Caco-2 (cell line): ENCODE measurements at regions not wholly inside any gene's neighbourhood (a gene's known extent, or its start where the extent isn't known, plus 50 kb on each side); places are given as distances from the start of the nearest gene placed in this dataset.

Source experiments
- BruUV-seq: library from RNA; stranded (reverse); fragments of 400-500 nt; replicated peaks from 2 replicates; lab custom pipeline; 2021; lab: Mats Ljungman, UMichigan
- CTCF ChIA-PET: fragments of 300-600 bp; sonication (Branson Sonifier 250); formaldehyde crosslinking; loops from one replicate; lab custom pipeline; 2022; ENCODE audit warnings: antibody characterized with exemption; lab: Charles Lee
- POLR2A ChIA-PET: fragments of 300-600 bp; sonication (Branson Sonifier 250); formaldehyde crosslinking; loops from one replicate; lab custom pipeline; 2022; ENCODE audit warnings: antibody characterized with exemption; lab: Charles Lee
- DNase-seq, 2 experiments: peaks; one replicate each; pipeline versions ENCODE4 v3.0.0 to v3.0.0-alpha.2; 2020 to 2022
- H3K27me3 ChIP-seq: replicated peaks from 2 replicates; pipeline ENCODE4 v1.6.0; 2011; ENCODE audit warnings: low read length; ENCODE audit not compliant: control insufficient read depth, insufficient read depth
- H3K36me3 ChIP-seq: 2 replicates; pipeline ENCODE4 v1.5.1; 2011; ENCODE audit warnings: low read length; ENCODE audit not compliant: control insufficient read depth, insufficient read depth
- H3K4me1 ChIP-seq: fragments of 250-450 bp; sonication (Bioruptor Pico); 2 replicates; pipeline ENCODE4 v1.5.1; 2020; ENCODE audit warnings: mild to moderate bottlenecking
- H3K4me3 ChIP-seq: 2 replicates; pipeline ENCODE4 v1.5.1; 2011; ENCODE audit warnings: low read depth, mild to moderate bottlenecking, control low read depth, low read length
- H3K9me3 ChIP-seq: fragments of 250-450 bp; sonication (Bioruptor Pico); 2 replicates; pipeline ENCODE4 v1.5.1; 2020; ENCODE audit warnings: mild to moderate bottlenecking, moderate library complexity
- H3K27ac Mint-ChIP-seq: one replicate; pipeline ENCODE4 v1.8.0; 2022; ENCODE audit warnings: mixed read lengths; ENCODE audit not compliant: unreplicated experiment
- H3K27me3 Mint-ChIP-seq: one replicate; pipeline ENCODE4 v1.8.0; 2022; ENCODE audit warnings: mixed read lengths; ENCODE audit not compliant: insufficient read depth, unreplicated experiment
- H3K36me3 Mint-ChIP-seq: one replicate; pipeline ENCODE4 v1.8.0; 2022; ENCODE audit warnings: mild to moderate bottlenecking, mixed read lengths; ENCODE audit not compliant: insufficient read depth, unreplicated experiment
- H3K4me1 Mint-ChIP-seq: one replicate; pipeline ENCODE4 v1.8.0; 2022; ENCODE audit warnings: low read depth, mixed read lengths; ENCODE audit not compliant: unreplicated experiment
- H3K4me3 Mint-ChIP-seq: one replicate; pipeline ENCODE4 v1.8.0; 2022; ENCODE audit warnings: mild to moderate bottlenecking, moderate library complexity, mixed read lengths; ENCODE audit not compliant: unreplicated experiment
- H3K9me3 Mint-ChIP-seq: one replicate; pipeline ENCODE4 v1.8.0; 2022; ENCODE audit warnings: mixed read lengths; ENCODE audit not compliant: unreplicated experiment
- CTCF ChIP-seq, 2 experiments: fragments of 200-600 bp in 1 of 2; IDR thresholded peaks; 1 replicate in 1 of 2; 2 replicates in 1 of 2; pipeline versions ENCODE4 v1.5.1 to v1.8.0; 2011 to 2022; ENCODE audit warnings: antibody characterized with exemption in 1 of 2, control low read depth in 1 of 2, inconsistent platforms in 1 of 2, low read depth in 1 of 2, low read length in 1 of 2, mild to moderate bottlenecking in 1 of 2, moderate library complexity in 1 of 2; ENCODE audit not compliant: insufficient read depth in 1 of 2, severe bottlenecking in 1 of 2, unreplicated experiment in 1 of 2
- intact Hi-C: fragments of 100-400 bp; cut with micrococcal nuclease; formaldehyde crosslinking; loops from one replicate; pipeline ENCODE4 v1.10.0; 2022; ENCODE audit not compliant: unreplicated experiment

- intact Hi-C loops: no loop called here
- H3K27ac Mint-ChIP-seq: no peak overlapping the region
- BruUV-seq: no TSS peak
- Histone ChIP-seq H3K9me3 (no peaks in the 10 kb centered on the region), H3K36me3 (no peaks in the 10 kb centered on the region), H3K27me3 (no peaks in the 10 kb centered on the region), H3K4me1 (no peaks in the 10 kb centered on the region; the same call in 1 of the 2 replicates), H3K4me3 (no peak overlapping the region)
- no peak overlapping the region for H3K4me3 Mint-ChIP-seq
- H3K9me3 Mint-ChIP-seq: peaks cover 9% of the 10 kb centered on the region
- H3K4me1 Mint-ChIP-seq: peaks cover 6% of the 10 kb centered on the region
- no peak for TF ChIP-seq CTCF (IDR thresholded peaks at IDR 0.05; ENCODE audit: insufficient read depth in 1 of 2, low read depth in 1 of 2, low read length in 1 of 2, severe bottlenecking in 1 of 2, unreplicated experiment in 1 of 2)
- H3K36me3 Mint-ChIP-seq: no peaks in the 10 kb centered on the region
- ChIA-PET CTCF (no interaction called here), POLR2A (no interaction called here)
- DNase-seq: no peak
- H3K27me3 Mint-ChIP-seq: no peaks in the 10 kb centered on the region
Observed at GRCh38 chr3:106036696-106037095, 167.9 kb upstream of the CBLB start.

GRCh38 chr3:106047221-106047620 lies 178.4 kb upstream of the CBLB start:
- Mint-ChIP-seq H3K4me1 (no peaks in the 10 kb centered on the region), H3K9me3 (no peaks in the 10 kb centered on the region), H3K4me3 (no peak overlapping the region), H3K36me3 (no peaks in the 10 kb centered on the region), H3K27ac (no peak overlapping the region), H3K27me3 (no peaks in the 10 kb centered on the region)
- Histone ChIP-seq H3K9me3 (no peaks in the 10 kb centered on the region), H3K4me1 (no peaks in the 10 kb centered on the region), H3K4me3 (no peak overlapping the region), H3K36me3 (no peaks in the 10 kb centered on the region), H3K27me3 (no peaks in the 10 kb centered on the region)
- ChIA-PET CTCF (no interaction called here), POLR2A (no interaction called here)
- no peak for TF ChIP-seq CTCF (IDR thresholded peaks at IDR 0.05; ENCODE audit: insufficient read depth in 1 of 2, low read depth in 1 of 2, low read length in 1 of 2, severe bottlenecking in 1 of 2, unreplicated experiment in 1 of 2)
- no peak for DNase-seq
- intact Hi-C loops: no loop called here
- no TSS peak for BruUV-seq

- Histone ChIP-seq H3K27me3 (no peaks in the 10 kb centered on the region), H3K9me3 (no peaks in the 10 kb centered on the region), H3K36me3 (no peaks in the 10 kb centered on the region), H3K4me1 (no peaks in the 10 kb centered on the region), H3K4me3 (no peak overlapping the region)
- no peak for DNase-seq
- CTCF ChIA-PET: no interaction called here
- Mint-ChIP-seq H3K4me1 (no peaks in the 10 kb centered on the region), H3K27ac (no peak overlapping the region), H3K36me3 (no peaks in the 10 kb centered on the region), H3K4me3 (no peak overlapping the region), H3K27me3 (no peaks in the 10 kb centered on the region), H3K9me3 (no peaks in the 10 kb centered on the region)
- intact Hi-C loops: no loop called here
- no peak for TF ChIP-seq CTCF (IDR thresholded peaks at IDR 0.05; ENCODE audit: insufficient read depth in 1 of 2, low read depth in 1 of 2, low read length in 1 of 2, severe bottlenecking in 1 of 2, unreplicated experiment in 1 of 2)
- BruUV-seq: no TSS peak
- POLR2A ChIA-PET: no interaction called here
Observed at GRCh38 chr3:106048946-106049481, 180.2 kb upstream of the CBLB start.
